ENCODE measurements at regions not wholly inside any gene's neighbourhood (a gene's known extent, or its start where the extent isn't known, plus 50 kb on each side); places are given as distances from the start of the nearest gene placed in this dataset.

DNA sequence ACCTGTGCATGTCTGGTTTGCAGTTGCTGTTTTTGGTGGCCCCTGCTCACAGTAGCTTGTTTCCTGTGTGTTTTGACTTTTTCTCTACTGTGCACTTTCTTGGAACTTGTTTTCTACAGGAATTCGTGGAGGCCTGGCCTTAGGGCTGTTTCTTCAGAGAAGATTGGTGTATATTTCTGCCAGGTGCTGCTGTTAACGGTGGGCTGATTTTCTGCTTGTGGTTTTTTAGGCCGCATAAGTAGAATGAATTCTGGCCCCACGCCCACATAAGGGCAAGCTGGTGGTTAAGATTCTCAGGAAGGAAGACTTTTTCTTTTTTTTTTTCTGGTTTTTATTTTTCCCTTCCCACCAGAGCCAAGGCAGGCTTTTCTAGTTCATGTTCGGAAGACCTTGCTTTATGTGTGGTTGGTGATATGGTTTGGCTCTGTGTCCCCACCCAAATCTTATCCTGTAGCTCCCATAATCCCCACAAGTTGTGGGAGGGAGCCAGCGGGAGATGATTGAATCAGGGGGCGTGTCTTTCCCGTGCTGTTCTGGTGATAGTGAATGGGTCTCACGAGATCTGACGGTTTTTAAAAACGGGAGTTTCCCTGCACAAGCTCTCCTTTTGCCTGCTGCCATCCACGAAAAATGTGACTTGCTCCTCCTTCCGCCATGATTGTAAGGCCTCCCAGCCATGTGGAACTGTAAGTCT is 71.5 kb upstream of the DISP3 start:
- DNase-seq (ENCODE audit: low read depth, low spot score), result no peak
- no peak overlapping the region for H3K27ac ChIP-seq

DNA sequence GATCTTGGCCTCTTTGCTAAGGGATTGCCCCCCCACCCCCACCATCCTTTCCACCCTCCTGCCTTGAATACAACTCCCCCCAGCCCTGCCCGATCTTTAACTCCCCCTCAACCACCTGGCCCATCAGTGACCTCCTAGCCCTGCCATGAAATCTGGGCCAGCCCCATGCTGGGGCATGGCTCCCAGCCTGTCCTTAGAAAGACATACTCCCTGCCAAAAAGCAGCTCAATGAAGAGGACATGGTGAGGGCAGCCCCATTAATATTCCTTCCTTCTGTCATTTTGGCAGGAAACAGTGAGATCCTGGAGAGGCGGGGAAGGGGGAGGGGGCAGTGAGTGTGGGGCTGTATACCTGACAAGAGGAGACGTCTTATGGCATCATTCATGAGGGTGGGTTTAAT is 66.8 kb upstream of the DISP3 start:
- H3K27ac ChIP-seq, result no peak overlapping the region
- DNase-seq (ENCODE audit: low read depth, low spot score), result no peak

DNA sequence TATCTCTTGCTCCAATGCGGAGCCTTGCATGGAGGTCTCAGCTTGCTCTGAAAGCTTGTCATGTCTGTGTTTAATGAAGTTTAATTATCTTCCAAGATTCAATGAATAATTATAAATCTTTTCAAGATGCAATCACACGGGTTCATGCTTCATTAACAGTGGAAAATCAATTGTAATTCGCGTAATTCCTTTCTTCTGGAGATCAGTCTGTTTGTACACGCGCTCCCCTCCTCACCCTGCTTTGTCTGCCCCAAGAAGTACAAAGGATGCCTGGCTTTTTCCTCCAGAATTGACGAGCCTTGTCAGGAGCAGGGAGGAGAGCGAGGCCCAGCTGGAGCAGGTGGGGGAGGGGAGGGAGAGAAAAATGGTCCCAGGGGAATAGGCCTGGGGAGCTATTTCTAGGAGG is 65.0 kb upstream of the DISP3 start:
- DNase-seq (ENCODE audit: low read depth, low spot score), result no peak
- no peak overlapping the region for H3K27ac ChIP-seq

DNA sequence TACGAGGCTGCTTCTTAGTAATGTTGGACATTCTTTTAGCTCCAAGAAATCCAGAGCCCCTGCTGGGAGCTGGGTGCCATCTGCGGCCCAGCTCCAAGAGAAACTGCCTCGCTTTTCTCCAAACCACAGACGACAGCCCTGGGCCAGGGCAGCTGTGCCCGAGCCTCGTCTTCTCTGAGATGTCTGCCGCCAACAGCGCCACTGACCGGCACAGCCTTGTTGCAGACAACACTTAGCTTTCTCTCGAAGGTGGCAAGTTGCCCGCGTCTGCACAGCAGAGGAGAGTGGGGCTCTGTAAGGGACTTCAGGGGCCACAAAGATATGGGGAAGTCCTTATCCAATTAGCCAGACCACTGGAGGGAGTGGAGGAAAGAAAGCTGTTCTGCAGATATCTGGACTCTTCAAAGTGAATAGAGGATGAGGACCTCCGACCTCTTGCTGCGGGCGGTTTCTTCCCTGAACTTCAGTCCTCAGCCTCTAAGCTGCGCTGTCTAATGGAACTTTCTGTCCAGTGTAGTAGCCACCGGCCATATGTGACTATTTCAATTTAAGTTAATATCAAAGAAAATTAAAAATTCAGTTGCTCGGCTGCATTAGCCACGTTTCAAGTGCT is 63.9 kb upstream of the DISP3 start:
- H3K27ac ChIP-seq, result no peak overlapping the region
- DNase-seq (ENCODE audit: low read depth, low spot score), result no peak

DNA sequence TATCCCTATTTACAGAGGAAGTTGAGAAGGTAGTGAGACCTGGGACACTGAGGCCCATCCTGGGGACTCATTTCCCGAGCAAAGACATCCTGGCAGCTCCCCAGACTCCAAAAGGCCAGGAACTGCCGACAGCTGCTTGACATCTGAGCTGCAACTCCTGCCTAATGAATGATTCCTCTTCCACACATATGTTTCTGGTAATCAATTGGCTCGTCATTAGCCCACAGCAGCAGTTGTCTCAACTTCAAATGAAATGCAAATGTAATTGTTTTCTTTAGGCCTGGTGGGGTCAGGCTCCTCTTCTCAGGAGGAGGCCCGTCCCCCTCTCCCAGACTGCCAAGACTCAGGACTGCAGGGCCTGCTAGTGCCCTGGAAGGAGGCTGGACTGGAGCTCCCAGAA is 61.8 kb upstream of the DISP3 start:
- no peak overlapping the region for H3K27ac ChIP-seq
- DNase-seq (ENCODE audit: low read depth, low spot score), result no peak

DNA sequence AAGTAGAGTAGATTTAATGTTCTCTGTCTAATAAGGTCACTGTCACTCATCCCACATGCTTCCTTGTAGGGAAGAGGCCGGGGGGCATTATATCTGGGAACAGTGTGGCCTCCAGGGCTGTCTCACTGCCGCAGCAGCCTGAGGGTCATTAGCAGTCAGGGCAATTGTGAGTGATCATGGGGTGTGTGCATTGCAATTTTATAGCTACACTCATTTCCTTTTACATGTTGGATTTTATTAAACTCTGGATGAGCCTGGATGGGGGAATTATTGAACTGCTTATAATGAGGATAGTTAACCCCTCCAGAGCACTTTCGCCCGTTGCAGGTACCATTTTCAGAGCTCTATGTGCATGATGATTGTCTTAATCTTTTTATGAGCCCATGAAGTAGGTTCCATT is 60.9 kb upstream of the DISP3 start:
- H3K27ac ChIP-seq, result no peak overlapping the region
- no peak for DNase-seq (ENCODE audit: low read depth, low spot score)

DNA sequence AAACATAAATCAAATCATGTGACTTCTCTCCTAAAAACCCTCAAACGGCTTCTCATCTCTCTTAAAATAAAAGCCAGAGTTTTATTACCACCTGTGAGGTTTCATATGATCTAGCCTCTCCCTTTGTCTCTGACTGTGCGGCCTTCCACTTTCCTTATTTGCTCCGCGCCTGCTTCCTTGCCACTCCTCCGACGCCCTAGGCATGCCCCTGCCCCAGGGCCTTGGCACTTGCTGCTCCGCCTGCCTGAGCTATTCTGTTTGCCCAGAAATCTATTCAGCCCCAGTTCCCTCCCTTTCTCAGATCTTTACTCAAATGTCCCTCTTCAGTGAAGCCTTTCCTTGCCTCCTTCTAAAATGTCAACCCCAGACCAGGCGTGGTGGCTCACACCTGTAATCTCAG is 57.5 kb upstream of the DISP3 start:
- DNase-seq (ENCODE audit: low read depth, low spot score), result no peak
- H3K27ac ChIP-seq, result no peak overlapping the region

DNA sequence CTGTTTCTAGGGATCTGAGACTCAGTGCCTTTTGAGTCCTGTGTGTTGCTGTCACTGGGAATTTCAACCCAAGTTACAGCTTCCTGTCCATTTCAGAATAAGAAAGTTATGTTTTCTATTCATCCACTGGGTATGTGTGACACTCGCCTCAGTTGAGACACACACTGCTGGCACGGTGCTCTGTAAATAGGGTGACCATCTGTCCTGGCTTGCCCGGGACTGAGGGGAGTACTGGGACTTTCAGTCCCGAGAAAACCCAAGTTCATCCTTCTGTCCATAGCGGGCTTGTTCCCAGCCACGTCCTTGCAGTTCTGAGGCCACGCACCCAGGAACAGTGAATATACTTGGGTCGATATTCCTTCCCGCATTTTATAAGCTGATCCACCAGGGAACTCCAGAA is 56.3 kb upstream of the DISP3 start:
- no peak overlapping the region for H3K27ac ChIP-seq

DNA sequence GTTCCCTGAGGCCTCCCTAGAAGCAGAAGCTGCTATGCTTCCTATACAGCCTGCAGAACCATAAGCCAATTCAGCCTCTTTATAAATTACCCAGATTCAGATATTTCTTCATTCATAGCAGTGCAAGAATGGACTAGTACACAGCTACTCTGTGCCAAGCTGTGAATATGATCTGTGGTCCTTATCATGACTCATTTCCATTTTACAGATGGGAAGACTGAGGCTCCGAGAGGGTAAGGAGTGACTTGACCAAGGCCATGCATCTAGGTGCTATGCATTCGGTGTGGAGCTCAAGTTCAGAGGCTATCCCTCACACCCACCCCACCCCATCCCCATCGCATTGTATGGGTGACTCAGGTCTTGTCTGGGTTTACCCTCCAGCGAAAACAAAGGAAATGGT is 52.3 kb upstream of the DISP3 start:
- H3K27ac ChIP-seq, result no peak overlapping the region
- no peak for DNase-seq (ENCODE audit: low read depth, low spot score)

More for the DNA sequence above, 56.3 kb upstream of the DISP3 start:
- no peak for DNase-seq (ENCODE audit: low read depth, low spot score)

DNA sequence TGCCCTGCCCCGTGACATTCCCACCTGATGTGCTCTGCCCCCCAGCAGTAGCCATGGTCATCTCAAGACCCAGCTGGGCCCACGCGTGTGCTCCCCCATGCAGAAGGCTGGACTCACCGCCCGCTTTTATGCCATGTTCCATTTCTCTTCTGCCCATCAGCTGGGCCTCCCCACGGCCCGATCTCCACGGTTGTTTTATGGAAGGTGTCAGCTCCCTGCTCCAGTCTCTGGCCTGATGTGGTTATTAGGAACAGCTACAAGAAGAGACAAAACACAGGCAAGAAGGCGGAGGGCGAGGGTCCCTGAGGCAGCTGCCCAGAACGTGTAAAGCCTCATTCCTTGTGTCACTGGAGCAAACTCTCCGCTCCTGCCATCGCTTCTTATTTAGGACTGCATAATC is 50.2 kb upstream of the DISP3 start:
- no peak overlapping the region for H3K27ac ChIP-seq

More for the DNA sequence above, 50.2 kb upstream of the DISP3 start:
- no peak for DNase-seq (ENCODE audit: low read depth, low spot score)
